Esophagus muscularis mucosa (tissue), 3 donors: ENCODE measurements at regions not wholly inside any gene's neighbourhood (a gene's known extent, or its start where the extent isn't known, plus 50 kb on each side); places are given as distances from the start of the nearest gene placed in this dataset.

Experiments
- POLR2A ChIP-seq: fragments of 450-650 bp; IDR thresholded peaks from one replicate; pipeline ENCODE4 v1.6.1; 2017; ENCODE audit warnings: antibody characterized with exemption, moderate library complexity, mild to moderate bottlenecking, low read depth
- POLR2AphosphoS5 ChIP-seq, 2 donors: sonication (generic); formaldehyde crosslinking; IDR thresholded peaks; one replicate each; pipeline ENCODE4 v1.6.1; 2017; ENCODE audit warnings: antibody characterized with exemption in 2 of 2
- TF ChIP-seq, protein P1 (sequence below), 3 experiments: fragments of 200-600 bp in 2 of 3; fragments of 450-650 bp in 1 of 3; sonication (generic) in 2 of 3; IDR thresholded peaks; one replicate each; pipeline ENCODE4 v1.5.1; 2017 to 2019; ENCODE audit warnings: antibody characterized with exemption in 3 of 3, mild to moderate bottlenecking in 2 of 3, moderate library complexity in 1 of 3

DNA sequence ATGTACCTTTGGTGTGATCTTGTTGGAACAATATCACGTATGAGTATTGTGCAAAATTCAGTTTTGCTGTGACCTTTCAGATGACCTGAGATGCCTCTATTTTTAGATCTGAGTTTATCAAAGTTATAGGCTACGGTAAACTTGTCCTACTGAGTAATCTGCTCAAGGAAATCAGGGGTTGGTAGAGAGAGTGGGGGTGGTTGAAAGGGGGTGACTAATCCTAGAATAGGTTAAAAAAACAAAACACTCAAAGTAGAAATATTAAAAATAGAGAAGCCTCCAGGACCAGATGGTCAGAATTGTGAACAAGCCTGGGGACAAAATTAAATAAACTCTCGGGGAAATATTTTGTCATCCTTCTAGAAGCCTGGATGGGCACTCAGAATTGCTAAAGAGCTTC lies 59.9 kb upstream of the C11orf87 start:
- TF ChIP-seq, protein P1, sequence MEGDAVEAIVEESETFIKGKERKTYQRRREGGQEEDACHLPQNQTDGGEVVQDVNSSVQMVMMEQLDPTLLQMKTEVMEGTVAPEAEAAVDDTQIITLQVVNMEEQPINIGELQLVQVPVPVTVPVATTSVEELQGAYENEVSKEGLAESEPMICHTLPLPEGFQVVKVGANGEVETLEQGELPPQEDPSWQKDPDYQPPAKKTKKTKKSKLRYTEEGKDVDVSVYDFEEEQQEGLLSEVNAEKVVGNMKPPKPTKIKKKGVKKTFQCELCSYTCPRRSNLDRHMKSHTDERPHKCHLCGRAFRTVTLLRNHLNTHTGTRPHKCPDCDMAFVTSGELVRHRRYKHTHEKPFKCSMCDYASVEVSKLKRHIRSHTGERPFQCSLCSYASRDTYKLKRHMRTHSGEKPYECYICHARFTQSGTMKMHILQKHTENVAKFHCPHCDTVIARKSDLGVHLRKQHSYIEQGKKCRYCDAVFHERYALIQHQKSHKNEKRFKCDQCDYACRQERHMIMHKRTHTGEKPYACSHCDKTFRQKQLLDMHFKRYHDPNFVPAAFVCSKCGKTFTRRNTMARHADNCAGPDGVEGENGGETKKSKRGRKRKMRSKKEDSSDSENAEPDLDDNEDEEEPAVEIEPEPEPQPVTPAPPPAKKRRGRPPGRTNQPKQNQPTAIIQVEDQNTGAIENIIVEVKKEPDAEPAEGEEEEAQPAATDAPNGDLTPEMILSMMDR (IDR thresholded peaks at IDR 0.05), result no peak
- no peak for TF ChIP-seq POLR2A
- TF ChIP-seq POLR2AphosphoS5 (IDR thresholded peaks at IDR 0.05), result no peak
